ENCODE measurements at regions not wholly inside any gene's neighbourhood (a gene's known extent, or its start where the extent isn't known, plus 50 kb on each side); places are given as distances from the start of the nearest gene placed in this dataset.
A peak's percentile ranks its signal among the peaks of the same experiment; 100 is the strongest.

DNA sequence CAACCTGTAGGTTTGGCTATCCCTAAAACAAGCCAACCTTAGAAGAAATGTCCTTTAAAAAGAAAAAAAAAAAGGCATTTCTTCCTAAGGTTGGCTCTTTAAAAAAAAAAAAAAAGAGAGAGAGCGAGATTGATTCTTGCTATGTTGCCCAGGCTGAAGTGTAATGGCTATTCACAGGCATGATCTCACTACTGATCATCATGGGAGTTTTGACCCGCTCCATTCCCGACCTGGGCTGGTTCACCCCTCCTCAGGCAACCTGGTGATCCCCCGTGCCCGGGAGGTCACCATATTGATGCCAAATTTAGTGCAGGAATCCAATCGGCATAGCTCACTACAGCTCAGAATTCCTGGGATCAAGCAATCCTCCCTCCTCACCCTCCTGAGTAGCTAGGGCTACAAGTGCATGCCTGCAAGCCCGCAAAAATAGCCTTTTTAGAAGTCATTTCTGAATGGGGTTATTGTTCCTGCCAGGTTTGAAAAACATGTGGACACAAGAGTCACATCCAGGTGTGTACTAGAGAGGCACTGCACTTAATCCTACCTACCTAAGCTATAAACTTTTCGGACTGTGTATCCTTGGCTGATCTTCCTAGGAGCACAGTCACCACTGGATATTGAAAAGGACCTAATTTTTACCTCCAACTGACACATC lies 61.4 kb upstream of the ZCCHC13 start:
- Histone ChIP-seq H3K4me3 (no peak overlapping the region), H3K9me3 (no peaks in the 10 kb centered on the region), H3K27me3 (no peaks in the 10 kb centered on the region), H3K36me3 (peaks cover 0 to 7% (median 0%) of the 10 kb centered on the region in 3 donors), H3K4me1 (peaks cover 0 to 35% (median 4%) of the 10 kb centered on the region in 4 donors), H3K27ac (peak overlapping the region in 1 of 2 donors; percentile 22)
- TF ChIP-seq, protein P1, sequence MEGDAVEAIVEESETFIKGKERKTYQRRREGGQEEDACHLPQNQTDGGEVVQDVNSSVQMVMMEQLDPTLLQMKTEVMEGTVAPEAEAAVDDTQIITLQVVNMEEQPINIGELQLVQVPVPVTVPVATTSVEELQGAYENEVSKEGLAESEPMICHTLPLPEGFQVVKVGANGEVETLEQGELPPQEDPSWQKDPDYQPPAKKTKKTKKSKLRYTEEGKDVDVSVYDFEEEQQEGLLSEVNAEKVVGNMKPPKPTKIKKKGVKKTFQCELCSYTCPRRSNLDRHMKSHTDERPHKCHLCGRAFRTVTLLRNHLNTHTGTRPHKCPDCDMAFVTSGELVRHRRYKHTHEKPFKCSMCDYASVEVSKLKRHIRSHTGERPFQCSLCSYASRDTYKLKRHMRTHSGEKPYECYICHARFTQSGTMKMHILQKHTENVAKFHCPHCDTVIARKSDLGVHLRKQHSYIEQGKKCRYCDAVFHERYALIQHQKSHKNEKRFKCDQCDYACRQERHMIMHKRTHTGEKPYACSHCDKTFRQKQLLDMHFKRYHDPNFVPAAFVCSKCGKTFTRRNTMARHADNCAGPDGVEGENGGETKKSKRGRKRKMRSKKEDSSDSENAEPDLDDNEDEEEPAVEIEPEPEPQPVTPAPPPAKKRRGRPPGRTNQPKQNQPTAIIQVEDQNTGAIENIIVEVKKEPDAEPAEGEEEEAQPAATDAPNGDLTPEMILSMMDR (IDR thresholded peaks at IDR 0.05) = no peak
- no peak for DNase-seq
- intact Hi-C loops (cut with DNase I; ENCODE audit: low total_unique reads) = no loop called here

DNA sequence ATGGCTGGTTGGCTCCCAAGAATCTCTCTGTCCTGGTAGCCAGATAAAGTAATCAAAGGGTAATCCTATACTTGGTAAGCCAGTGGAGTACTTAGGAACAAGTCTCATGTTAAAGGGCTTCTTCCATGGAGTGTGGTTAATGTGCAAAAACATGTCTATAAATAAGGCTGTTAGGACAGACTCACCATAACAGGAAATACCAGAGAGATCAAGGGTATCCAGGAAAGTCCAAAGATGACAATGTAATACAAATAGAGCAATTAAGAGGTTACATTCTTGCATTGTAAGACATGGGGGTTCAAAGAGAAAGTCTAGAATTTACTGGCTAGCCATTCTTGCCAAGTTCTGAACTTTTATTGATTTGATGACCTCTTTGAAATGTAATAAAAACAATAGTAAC lies 61.9 kb upstream of the ZCCHC13 start:
- Histone ChIP-seq H3K4me3 (no peak overlapping the region), H3K4me1 (peaks cover 0 to 35% (median 4%) of the 10 kb centered on the region in 4 donors), H3K36me3 (peaks cover 0 to 7% (median 0%) of the 10 kb centered on the region in 3 donors), H3K27ac (peak overlapping the region in 1 of 2 donors; percentile 22), H3K27me3 (no peaks in the 10 kb centered on the region), H3K9me3 (no peaks in the 10 kb centered on the region)
- intact Hi-C loops (cut with DNase I; ENCODE audit: low total_unique reads) = no loop called here
- TF ChIP-seq, protein P1 (IDR thresholded peaks at IDR 0.05) = no peak
- no peak for DNase-seq

DNA sequence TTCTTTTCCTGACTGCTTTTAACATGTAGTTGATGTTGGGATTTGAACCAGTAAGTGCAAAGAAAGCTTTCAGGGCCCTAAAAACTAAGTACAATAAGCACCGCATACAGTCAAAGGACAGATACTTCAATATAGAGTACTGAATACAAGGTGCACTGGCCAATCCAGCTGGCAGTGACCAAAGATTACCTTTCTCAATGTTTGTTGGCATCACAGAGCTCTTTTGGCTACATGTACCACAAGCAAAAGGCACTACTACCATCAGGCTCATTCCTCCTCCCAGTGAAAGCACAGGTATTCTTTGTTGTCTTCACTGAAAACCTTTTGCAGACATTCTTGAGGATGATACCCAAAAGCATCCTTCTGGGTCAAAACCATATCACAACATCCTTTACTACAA lies 65.2 kb upstream of the ZCCHC13 start:
- H3K27me3 ChIP-seq = no peaks in the 10 kb centered on the region
- peaks cover 0 to 35% (median 3%) of the 10 kb centered on the region in 4 donors for H3K4me1 ChIP-seq
- intact Hi-C loops (cut with DNase I; ENCODE audit: low total_unique reads) = no loop called here
- H3K4me3 ChIP-seq = no peak overlapping the region
- TF ChIP-seq, protein P1 (IDR thresholded peaks at IDR 0.05) = no peak
- DNase-seq = no peak
- no peak overlapping the region for H3K27ac ChIP-seq
- peaks cover 0 to 7% (median 0%) of the 10 kb centered on the region in 3 donors for H3K36me3 ChIP-seq
- no peaks in the 10 kb centered on the region for H3K9me3 ChIP-seq

DNA sequence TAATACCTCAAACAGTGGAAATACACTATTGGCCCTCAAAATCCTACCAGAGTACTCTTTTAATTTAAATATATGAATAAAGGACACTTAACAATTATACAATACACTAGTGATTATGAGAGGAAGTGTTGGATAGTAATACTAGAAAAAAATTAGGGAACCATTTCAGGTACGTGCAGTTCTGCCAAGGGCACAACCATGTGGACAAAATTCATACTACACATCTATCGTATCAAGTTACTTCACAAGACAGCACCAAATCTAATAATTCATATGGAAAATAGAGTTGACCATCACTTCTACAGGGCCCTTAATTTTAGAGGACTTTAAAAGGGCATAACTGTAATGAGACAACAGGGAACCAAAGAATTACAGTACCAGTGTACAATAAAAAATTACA lies 69.2 kb upstream of the ZCCHC13 start:
- TF ChIP-seq, protein P1 (IDR thresholded peaks at IDR 0.05) = no peak
- no peak overlapping the region for H3K27ac ChIP-seq
- H3K27me3 ChIP-seq = no peaks in the 10 kb centered on the region
- H3K9me3 ChIP-seq = no peaks in the 10 kb centered on the region
- intact Hi-C loops (cut with DNase I; ENCODE audit: low total_unique reads) = no loop called here
- H3K4me1 ChIP-seq = no peaks in the 10 kb centered on the region
- H3K36me3 ChIP-seq = peaks cover 0 to 7% (median 0%) of the 10 kb centered on the region in 3 donors
- no peak overlapping the region for H3K4me3 ChIP-seq
- no peak for DNase-seq

DNA sequence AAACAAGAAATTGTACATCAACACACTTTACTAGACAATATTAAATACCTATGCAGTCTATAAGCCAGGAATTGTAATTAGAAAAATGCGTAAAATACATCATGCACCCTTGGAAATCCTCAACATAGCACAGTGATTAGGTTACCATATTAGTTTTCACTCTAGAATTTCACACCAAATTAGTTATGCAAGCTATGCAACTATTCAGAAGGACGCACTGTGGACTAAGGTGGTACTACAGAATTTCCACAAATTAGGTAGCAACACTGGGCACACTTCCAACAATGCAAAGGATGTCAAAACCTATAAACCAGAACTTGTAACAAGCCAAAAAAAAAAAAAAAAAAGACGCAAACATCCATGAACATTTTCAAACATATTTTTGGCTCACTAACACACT lies 71.1 kb upstream of the ZCCHC13 start:
- H3K4me1 ChIP-seq = no peaks in the 10 kb centered on the region
- H3K4me3 ChIP-seq = no peak overlapping the region
- intact Hi-C loops (cut with DNase I; ENCODE audit: low total_unique reads) = no loop called here
- DNase-seq = no peak
- no peaks in the 10 kb centered on the region for H3K9me3 ChIP-seq
- H3K27ac ChIP-seq = no peak overlapping the region
- H3K27me3 ChIP-seq = no peaks in the 10 kb centered on the region
- peaks cover 0 to 2% (median 0%) of the 10 kb centered on the region in 3 donors for H3K36me3 ChIP-seq
- TF ChIP-seq, protein P1 (IDR thresholded peaks at IDR 0.05) = no peak
